GM20000 (cell line): ENCODE measurements at regions not wholly inside any gene's neighbourhood (a gene's known extent, or its start where the extent isn't known, plus 50 kb on each side); places are given as distances from the start of the nearest gene placed in this dataset.

ENCODE experiments used
- DNase-seq: peaks from one replicate; pipeline ENCODE4 v3.0.0; 2012; ENCODE audit warnings: low spot score
- CTCF ChIP-seq: IDR thresholded peaks from 2 replicates; pipeline ENCODE4 v1.5.1; 2012; ENCODE audit warnings: mild to moderate bottlenecking, control low read depth; ENCODE audit errors: extremely low read depth, missing control alignments

GRCh38 chr6:87912102-87912501 is 135.5 kb upstream of the SPACA1 start:
- DNase-seq, result no peak
- no peak for TF ChIP-seq CTCF

- TF ChIP-seq CTCF, result no peak
- DNase-seq, result no peak
Measured at GRCh38 chr6:87909849-87910248, 137.8 kb upstream of the SPACA1 start.

- no peak for DNase-seq
- TF ChIP-seq CTCF, result no peak
Measured at GRCh38 chr6:87908978-87909811, 138.4 kb upstream of the SPACA1 start.

- DNase-seq, result no peak
- no peak for TF ChIP-seq CTCF
Measured at GRCh38 chr6:87907521-87907920, 140.1 kb upstream of the SPACA1 start.

GRCh38 chr6:87905101-87905641 is 142.5 kb upstream of the SPACA1 start:
- TF ChIP-seq CTCF, result no peak
- DNase-seq, result peak; percentile 59

- no peak for TF ChIP-seq CTCF
- no peak for DNase-seq
Measured at GRCh38 chr6:87904011-87904410, 143.6 kb upstream of the SPACA1 start.

- DNase-seq, result no peak
- no peak for TF ChIP-seq CTCF
Measured at GRCh38 chr6:87903323-87903722, 144.3 kb upstream of the SPACA1 start.
